Lung (tissue), 11 donors: ENCODE measurements at regions not wholly inside any gene's neighbourhood (a gene's known extent, or its start where the extent isn't known, plus 50 kb on each side); places are given as distances from the start of the nearest gene placed in this dataset.

ENCODE experiments used
- ATAC-seq: fragments of 200-7000 bp; cut with Tn5 transposase; one replicate; pipeline ENCODE4 v1.9.1; 2020; ENCODE audit warnings: moderate number of reproducible peaks; ENCODE audit not compliant: insufficient read depth, low FRiP score
- DNase-seq, 3 donors: peaks; one replicate each; pipeline ENCODE4 v3.0.0-alpha.2; 2013 to 2017
- H3K27ac ChIP-seq, 2 donors: one replicate each; pipeline ENCODE4 v1.5.1; 2013; ENCODE audit warnings: mild to moderate bottlenecking in 2 of 2, moderate library complexity in 2 of 2, control low read depth in 1 of 2, inconsistent platforms in 1 of 2, low read depth in 1 of 2, low read length in 1 of 2
- H3K27me3 ChIP-seq, 3 donors: one replicate each; pipeline ENCODE4 v1.5.1; 2013; ENCODE audit warnings: low read length in 2 of 3; ENCODE audit not compliant: control insufficient read depth in 3 of 3, insufficient read depth in 3 of 3
- H3K36me3 ChIP-seq, 4 donors: one replicate each; pipeline ENCODE4 v1.5.1; 2013; ENCODE audit warnings: low read length in 4 of 4, mild to moderate bottlenecking in 1 of 4, moderate library complexity in 1 of 4; ENCODE audit not compliant: control insufficient read depth in 4 of 4, insufficient read depth in 4 of 4
- H3K4me1 ChIP-seq, 5 donors: one replicate each; pipeline ENCODE4 v1.5.1; 2013; ENCODE audit warnings: low read length in 5 of 5, mild to moderate bottlenecking in 2 of 5, moderate library complexity in 1 of 5; ENCODE audit not compliant: control insufficient read depth in 5 of 5, insufficient read depth in 5 of 5
- H3K4me3 ChIP-seq: one replicate; pipeline ENCODE4 v1.5.1; 2013; ENCODE audit warnings: mild to moderate bottlenecking, control low read depth, moderate library complexity
- H3K9ac ChIP-seq, 2 donors: one replicate each; pipeline ENCODE4 v1.5.1; 2013; ENCODE audit warnings: low read length in 2 of 2, control low read depth in 1 of 2; ENCODE audit not compliant: insufficient read depth in 1 of 2
- H3K9me3 ChIP-seq, 4 donors: one replicate each; pipeline ENCODE4 v1.5.1; 2013; ENCODE audit warnings: low read length in 3 of 4, mild to moderate bottlenecking in 1 of 4, moderate library complexity in 1 of 4; ENCODE audit not compliant: control insufficient read depth in 4 of 4, insufficient read depth in 3 of 4
- WGBS, 2 donors: extraction: QIAGEN DNeasy Blood & Tissue Kit; methylation state at CpG; one replicate each; pipeline ENCODE4 v1.1.7; 2013; 5-methylcytosine and 5-hydroxymethylcytosine counted together
- TF ChIP-seq, protein P1 (sequence below): IDR thresholded peaks from 2 replicates; pipeline ENCODE4 v1.5.1; 2012; ENCODE audit warnings: mild to moderate bottlenecking; ENCODE audit errors: control extremely low read depth, extremely low read depth
- donor health status: control.
- donor health status: control.
- donor health status: Bipolar disorder and iron deficiency.
- donor health status: healthy.
- donor health status: DM: yes; HTN: yes; CAD: no.

DNA sequence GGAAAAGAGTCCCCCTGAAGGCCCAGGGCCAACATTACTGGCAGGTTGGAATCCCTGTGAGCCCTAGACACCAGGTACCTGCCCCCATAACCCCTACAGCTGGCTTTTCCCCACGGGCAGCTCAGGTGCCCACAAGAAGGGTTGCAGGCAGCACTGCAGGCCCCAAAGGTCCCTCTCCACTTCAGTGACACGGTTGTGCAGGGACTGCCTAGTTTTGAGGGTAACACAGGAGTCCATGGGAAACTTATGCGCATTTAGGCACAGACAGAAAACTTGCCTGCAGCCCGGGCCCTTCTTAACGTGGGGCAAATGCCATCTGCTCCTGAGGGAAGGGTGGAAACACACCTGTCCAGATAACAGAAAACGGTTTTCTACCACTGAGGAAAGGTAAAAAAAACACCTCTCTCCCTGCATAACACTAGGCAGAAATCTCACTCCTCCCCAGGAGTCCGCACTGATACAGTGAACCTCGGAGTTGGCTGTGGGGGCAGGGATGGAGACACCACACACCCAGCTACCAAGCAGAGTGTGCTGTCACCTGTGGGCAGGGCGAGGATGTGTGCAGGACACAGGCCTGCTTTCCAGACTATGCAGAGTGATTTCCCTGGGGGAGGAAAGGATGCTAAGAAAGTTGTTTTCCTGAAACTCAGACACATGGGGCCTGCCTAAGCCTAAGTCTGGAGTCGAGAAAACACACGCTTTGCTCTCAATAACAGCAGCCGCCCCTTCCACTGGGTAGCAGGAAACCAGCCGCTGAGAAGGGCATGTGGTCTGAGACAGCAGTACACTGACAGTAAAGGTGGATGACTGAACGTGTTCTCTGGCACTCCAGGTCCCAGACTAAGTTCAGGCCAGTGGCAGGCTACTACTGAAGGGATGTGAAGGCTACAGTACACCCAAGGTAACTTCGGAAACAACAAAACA lies 819.4 kb downstream of the DCDC2C start:
- peaks cover 0 to 6% (median 0%) of the 10 kb centered on the region in 4 donors for H3K9me3 ChIP-seq
- H3K4me3 ChIP-seq, result no peak overlapping the region
- peaks cover 0 to 3% (median 0%) of the 10 kb centered on the region in 3 donors for H3K27me3 ChIP-seq
- no peak overlapping the region for H3K27ac ChIP-seq
- H3K9ac ChIP-seq, result no peak overlapping the region
- TF ChIP-seq, protein P1, sequence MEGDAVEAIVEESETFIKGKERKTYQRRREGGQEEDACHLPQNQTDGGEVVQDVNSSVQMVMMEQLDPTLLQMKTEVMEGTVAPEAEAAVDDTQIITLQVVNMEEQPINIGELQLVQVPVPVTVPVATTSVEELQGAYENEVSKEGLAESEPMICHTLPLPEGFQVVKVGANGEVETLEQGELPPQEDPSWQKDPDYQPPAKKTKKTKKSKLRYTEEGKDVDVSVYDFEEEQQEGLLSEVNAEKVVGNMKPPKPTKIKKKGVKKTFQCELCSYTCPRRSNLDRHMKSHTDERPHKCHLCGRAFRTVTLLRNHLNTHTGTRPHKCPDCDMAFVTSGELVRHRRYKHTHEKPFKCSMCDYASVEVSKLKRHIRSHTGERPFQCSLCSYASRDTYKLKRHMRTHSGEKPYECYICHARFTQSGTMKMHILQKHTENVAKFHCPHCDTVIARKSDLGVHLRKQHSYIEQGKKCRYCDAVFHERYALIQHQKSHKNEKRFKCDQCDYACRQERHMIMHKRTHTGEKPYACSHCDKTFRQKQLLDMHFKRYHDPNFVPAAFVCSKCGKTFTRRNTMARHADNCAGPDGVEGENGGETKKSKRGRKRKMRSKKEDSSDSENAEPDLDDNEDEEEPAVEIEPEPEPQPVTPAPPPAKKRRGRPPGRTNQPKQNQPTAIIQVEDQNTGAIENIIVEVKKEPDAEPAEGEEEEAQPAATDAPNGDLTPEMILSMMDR, result no peak
- peaks cover 0 to 4% (median 0%) of the 10 kb centered on the region in 5 donors for H3K4me1 ChIP-seq
- no peaks in the 10 kb centered on the region for H3K36me3 ChIP-seq
- 81 to 85% methylated on average over 15 of the region's 15 CpGs for WGBS, 2 donors
- no peak for ATAC-seq
- DNase-seq, result no peak

DNA sequence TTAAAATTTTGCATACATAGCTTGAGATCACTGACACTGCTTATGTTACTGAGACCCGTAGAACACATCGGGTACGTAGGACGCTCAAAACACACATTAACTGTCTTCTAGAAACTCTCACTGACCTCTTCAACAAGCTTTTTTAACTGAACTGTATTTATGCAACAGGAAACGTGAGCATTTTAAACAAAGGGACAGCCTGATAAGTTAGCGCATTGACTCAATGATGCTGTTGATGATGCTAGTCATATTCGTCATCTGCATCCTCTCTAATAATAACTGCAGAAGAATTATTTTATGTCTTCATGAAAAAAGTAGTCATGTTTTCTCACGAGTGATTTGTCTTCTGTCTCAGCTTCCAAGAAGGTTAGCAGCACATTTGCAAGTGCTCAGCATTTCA lies 824.0 kb downstream of the DCDC2C start:
- DNase-seq (peak in 2 of 3 donors; percentile 43 to 58), ATAC-seq (no peak)
- Histone ChIP-seq H3K27me3 (no peaks in the 10 kb centered on the region), H3K4me3 (no peak overlapping the region), H3K36me3 (no peaks in the 10 kb centered on the region), H3K4me1 (peaks cover 0 to 13% (median 0%) of the 10 kb centered on the region in 5 donors), H3K9ac (no peak overlapping the region), H3K9me3 (peaks cover 0 to 3% (median 0%) of the 10 kb centered on the region in 4 donors), H3K27ac (no peak overlapping the region)
- TF ChIP-seq, protein P1, result no peak
- WGBS, 2 donors, result 56 to 73% methylated on average over 8 of the region's 8 CpGs

DNA sequence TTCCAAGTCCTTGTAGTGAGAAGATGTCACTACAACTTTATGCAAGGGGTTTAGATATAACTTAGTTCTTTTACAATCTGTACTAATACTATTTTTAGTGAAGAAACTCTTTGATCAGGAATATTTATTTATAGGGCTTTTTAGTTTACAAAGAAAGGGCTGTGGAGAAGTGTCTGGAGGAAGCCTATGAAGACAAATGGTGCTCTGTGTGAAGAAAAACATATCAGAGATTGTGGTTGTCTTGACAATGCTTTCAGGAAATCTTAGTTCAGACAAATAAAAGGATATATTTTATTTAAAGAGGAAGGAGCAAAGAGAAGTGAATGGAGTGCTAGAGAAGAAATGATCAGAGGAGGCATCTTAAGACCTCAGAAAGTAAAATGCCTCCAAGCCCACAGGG lies 824.9 kb downstream of the DCDC2C start:
- H3K27ac ChIP-seq, result no peak overlapping the region
- H3K9ac ChIP-seq, result no peak overlapping the region
- no peaks in the 10 kb centered on the region for H3K27me3 ChIP-seq
- H3K36me3 ChIP-seq, result no peaks in the 10 kb centered on the region
- TF ChIP-seq, protein P1, result no peak
- ATAC-seq (no peak), DNase-seq (peak in 2 of 3 donors; percentile 49 to 66)
- H3K4me3 ChIP-seq, result no peak overlapping the region
- H3K4me1 ChIP-seq, result peaks cover 0 to 13% (median 0%) of the 10 kb centered on the region in 5 donors
- no peaks in the 10 kb centered on the region for H3K9me3 ChIP-seq
